GM12874 (cell line): ENCODE measurements at regions not wholly inside any gene's neighbourhood (a gene's known extent, or its start where the extent isn't known, plus 50 kb on each side); places are given as distances from the start of the nearest gene placed in this dataset.

Source experiments
- TF ChIP-seq, protein P1 (sequence below): IDR thresholded peaks from 2 replicates; pipeline ENCODE4 v1.5.1; 2011; ENCODE audit warnings: low read depth, mild to moderate bottlenecking, control low read depth, low read length, moderate library complexity; ENCODE audit not compliant: insufficient read depth

DNA sequence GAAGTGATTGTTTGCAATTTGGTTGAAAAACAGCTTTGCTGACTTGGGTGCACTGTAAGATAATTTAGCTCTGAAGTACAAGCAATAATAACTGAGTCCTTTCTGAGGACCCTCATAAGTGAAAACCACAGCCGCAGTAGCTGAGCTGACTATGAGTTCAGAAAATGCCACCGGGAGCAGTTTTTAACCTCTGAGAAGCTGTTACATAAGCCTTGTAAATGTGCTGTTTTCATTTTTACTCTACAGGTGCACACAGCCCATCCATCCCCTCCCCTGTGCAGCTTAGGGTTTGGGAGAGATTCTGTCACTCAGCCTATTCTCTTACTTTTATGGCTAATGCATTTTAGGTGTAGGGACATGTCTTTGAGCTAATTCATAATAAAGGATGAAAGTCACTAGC is 255.5 kb upstream of the C11orf87 start:
- TF ChIP-seq, protein P1, sequence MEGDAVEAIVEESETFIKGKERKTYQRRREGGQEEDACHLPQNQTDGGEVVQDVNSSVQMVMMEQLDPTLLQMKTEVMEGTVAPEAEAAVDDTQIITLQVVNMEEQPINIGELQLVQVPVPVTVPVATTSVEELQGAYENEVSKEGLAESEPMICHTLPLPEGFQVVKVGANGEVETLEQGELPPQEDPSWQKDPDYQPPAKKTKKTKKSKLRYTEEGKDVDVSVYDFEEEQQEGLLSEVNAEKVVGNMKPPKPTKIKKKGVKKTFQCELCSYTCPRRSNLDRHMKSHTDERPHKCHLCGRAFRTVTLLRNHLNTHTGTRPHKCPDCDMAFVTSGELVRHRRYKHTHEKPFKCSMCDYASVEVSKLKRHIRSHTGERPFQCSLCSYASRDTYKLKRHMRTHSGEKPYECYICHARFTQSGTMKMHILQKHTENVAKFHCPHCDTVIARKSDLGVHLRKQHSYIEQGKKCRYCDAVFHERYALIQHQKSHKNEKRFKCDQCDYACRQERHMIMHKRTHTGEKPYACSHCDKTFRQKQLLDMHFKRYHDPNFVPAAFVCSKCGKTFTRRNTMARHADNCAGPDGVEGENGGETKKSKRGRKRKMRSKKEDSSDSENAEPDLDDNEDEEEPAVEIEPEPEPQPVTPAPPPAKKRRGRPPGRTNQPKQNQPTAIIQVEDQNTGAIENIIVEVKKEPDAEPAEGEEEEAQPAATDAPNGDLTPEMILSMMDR: no peak

DNA sequence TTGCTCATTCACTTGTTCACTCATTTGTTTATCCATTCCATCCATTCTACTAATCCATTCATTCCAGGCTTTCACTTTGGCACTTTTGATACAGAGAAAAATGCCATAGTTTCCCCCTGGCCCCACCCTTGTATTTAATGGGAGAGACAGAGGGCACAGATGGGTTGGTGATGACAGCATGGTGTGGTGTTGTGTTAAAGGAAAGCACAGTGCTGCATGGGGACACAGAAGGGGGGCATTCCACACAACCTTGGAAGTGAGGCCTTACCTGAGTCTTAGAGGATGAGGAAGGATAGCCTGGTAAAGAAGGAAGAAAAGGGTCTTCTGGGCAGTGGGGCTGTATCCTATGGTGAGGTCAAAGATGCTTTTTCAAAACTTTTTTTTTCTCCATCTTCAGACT is 248.5 kb upstream of the C11orf87 start:
- TF ChIP-seq, protein P1: no peak

DNA sequence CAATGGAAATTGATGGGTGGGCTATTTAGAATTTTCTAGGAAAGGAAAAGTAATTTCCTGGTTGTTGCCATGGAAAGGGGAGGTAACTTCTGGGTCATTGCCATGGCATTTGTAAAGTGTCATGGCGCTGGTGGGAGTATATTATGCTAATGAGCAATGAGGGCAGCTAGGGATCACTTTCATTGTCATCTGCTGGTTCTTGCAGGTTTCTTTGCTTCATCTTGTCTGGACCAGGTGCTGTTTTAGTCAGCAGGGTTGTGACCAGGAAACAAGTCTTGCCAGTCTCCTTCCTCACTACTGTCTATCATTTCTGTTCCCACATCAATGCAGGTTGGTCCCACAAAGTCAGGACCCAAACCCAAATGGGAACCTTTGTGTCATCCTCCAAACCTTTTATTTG is 237.6 kb upstream of the C11orf87 start:
- TF ChIP-seq, protein P1: no peak

GRCh38 chr11:109192864-109193263 is 229.1 kb upstream of the C11orf87 start:
- TF ChIP-seq, protein P1: no peak

DNA sequence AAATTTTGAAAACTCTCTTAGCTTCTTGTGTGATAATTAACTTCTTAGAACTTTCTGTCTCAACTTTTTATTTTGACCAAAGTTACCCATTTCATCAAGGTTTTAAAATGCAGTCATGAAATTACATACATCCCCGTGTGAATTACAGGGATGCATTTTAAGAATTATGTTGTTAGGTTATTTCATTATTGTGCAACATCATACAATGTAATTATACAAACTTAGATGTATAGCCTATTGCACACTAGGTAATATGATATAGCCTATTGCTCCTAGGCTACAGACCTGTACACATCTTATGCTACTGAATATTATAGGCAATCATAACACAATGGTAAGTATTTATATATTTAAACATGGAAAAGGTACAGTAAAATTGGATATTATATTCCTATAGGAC is 228.1 kb upstream of the C11orf87 start:
- TF ChIP-seq, protein P1: no peak

GRCh38 chr11:109196016-109196415 is 226.0 kb upstream of the C11orf87 start:
- TF ChIP-seq, protein P1: no peak

- TF ChIP-seq, protein P1: no peak
These were observed 224.3 kb upstream of the C11orf87 start for GRCh38 chr11:109197656-109198055.

- TF ChIP-seq, protein P1: no peak
These were observed 218.8 kb upstream of the C11orf87 start for GRCh38 chr11:109203176-109203575.
